A673 (cell line): ENCODE measurements at regions not wholly inside any gene's neighbourhood (a gene's known extent, or its start where the extent isn't known, plus 50 kb on each side); places are given as distances from the start of the nearest gene placed in this dataset.

Experiments
- CTCF ChIP-seq: fragments of 300-800, 200-600 bp; sonication (generic); conservative IDR thresholded peaks from 2 replicates; pipeline ENCODE4 v1.5.1; 2017; ENCODE audit warnings: low read depth, mild to moderate bottlenecking, antibody characterized with exemption, low read length, moderate library complexity, mixed read lengths
- EZH2 ChIP-seq: fragments of 200-600 bp; sonication (generic); IDR thresholded peaks from 2 replicates; pipeline ENCODE4 v1.6.1; 2017; ENCODE audit warnings: borderline replicate concordance, low read depth, mild to moderate bottlenecking, mixed read lengths, antibody characterized with exemption, low read length; ENCODE audit not compliant: poor library complexity, severe bottlenecking

DNA sequence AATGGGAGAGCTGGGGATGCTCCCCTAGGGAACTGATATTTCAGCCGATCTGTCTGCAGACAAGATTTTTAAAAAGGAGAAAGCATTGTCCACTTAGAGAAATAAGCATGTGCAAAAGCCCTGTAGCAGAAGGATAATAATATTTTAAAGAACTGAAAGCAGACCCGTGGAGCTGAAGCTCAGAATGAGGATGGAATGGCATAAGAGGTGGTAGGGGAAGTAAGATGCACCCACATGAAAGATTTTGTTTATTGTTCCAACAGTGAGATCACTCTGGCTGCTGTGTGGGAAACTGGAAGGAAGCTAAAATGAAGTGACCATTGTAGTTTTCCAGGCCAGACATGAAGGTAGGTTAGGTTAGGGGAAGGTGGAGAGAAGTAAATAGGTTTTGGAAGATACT, 266.4 kb upstream of the PRDM1 start:
- no peak for TF ChIP-seq CTCF
- no peak for TF ChIP-seq EZH2
